ENCODE measurements at regions not wholly inside any gene's neighbourhood (a gene's known extent, or its start where the extent isn't known, plus 50 kb on each side); places are given as distances from the start of the nearest gene placed in this dataset.

GRCh38 chr16:64153718-64154117 is 968.1 kb downstream of the CDH11 start:
- Mint-ChIP-seq H3K36me3 (ENCODE audit: low read depth) (no peaks in the 10 kb centered on the region), H3K27ac (no peak overlapping the region), H3K4me3 (no peak overlapping the region), H3K27me3 (no peaks in the 10 kb centered on the region), H3K9me3 (no peaks in the 10 kb centered on the region), H3K4me1 (ENCODE audit: low read depth) (no peaks in the 10 kb centered on the region)
- intact Hi-C loops (cut with micrococcal nuclease), result no loop called here

GRCh38 chr16:64151990-64152767 is 969.7 kb downstream of the CDH11 start:
- Mint-ChIP-seq H3K27me3 (no peaks in the 10 kb centered on the region), H3K4me1 (ENCODE audit: low read depth) (no peaks in the 10 kb centered on the region), H3K9me3 (peaks cover 10% of the 10 kb centered on the region), H3K27ac (no peak overlapping the region), H3K4me3 (no peak overlapping the region), H3K36me3 (ENCODE audit: low read depth) (no peaks in the 10 kb centered on the region)
- intact Hi-C loops (cut with micrococcal nuclease), result no loop called here

- H3K9me3 Mint-ChIP-seq, result peaks cover 10% of the 10 kb centered on the region
- no peaks in the 10 kb centered on the region for H3K36me3 Mint-ChIP-seq (ENCODE audit: low read depth)
- no peaks in the 10 kb centered on the region for H3K4me1 Mint-ChIP-seq (ENCODE audit: low read depth)
- H3K27me3 Mint-ChIP-seq, result no peaks in the 10 kb centered on the region
- no peak overlapping the region for H3K4me3 Mint-ChIP-seq
- H3K27ac Mint-ChIP-seq, result no peak overlapping the region
- intact Hi-C loops (cut with micrococcal nuclease), result no loop called here
Measured at GRCh38 chr16:64150193-64150592, 971.7 kb downstream of the CDH11 start.

GRCh38 chr16:64149756-64150155 is 972.1 kb downstream of the CDH11 start:
- H3K27me3 Mint-ChIP-seq, result no peaks in the 10 kb centered on the region
- H3K36me3 Mint-ChIP-seq (ENCODE audit: low read depth), result no peaks in the 10 kb centered on the region
- intact Hi-C loops (cut with micrococcal nuclease), result no loop called here
- H3K4me1 Mint-ChIP-seq (ENCODE audit: low read depth), result no peaks in the 10 kb centered on the region
- H3K4me3 Mint-ChIP-seq, result no peak overlapping the region
- peaks cover 10% of the 10 kb centered on the region for H3K9me3 Mint-ChIP-seq
- no peak overlapping the region for H3K27ac Mint-ChIP-seq

GRCh38 chr16:64148356-64148755 is 973.5 kb downstream of the CDH11 start:
- Mint-ChIP-seq H3K36me3 (ENCODE audit: low read depth) (no peaks in the 10 kb centered on the region), H3K27me3 (no peaks in the 10 kb centered on the region), H3K4me3 (no peak overlapping the region), H3K9me3 (peaks cover 10% of the 10 kb centered on the region), H3K4me1 (ENCODE audit: low read depth) (no peaks in the 10 kb centered on the region), H3K27ac (no peak overlapping the region)
- intact Hi-C loops (cut with micrococcal nuclease), result no loop called here

- H3K9me3 Mint-ChIP-seq, result peaks cover 10% of the 10 kb centered on the region
- no peaks in the 10 kb centered on the region for H3K27me3 Mint-ChIP-seq
- H3K36me3 Mint-ChIP-seq (ENCODE audit: low read depth), result no peaks in the 10 kb centered on the region
- intact Hi-C loops (cut with micrococcal nuclease), result no loop called here
- no peaks in the 10 kb centered on the region for H3K4me1 Mint-ChIP-seq (ENCODE audit: low read depth)
- no peak overlapping the region for H3K27ac Mint-ChIP-seq
- no peak overlapping the region for H3K4me3 Mint-ChIP-seq
Measured at GRCh38 chr16:64147941-64148340, 973.9 kb downstream of the CDH11 start.

GRCh38 chr16:64144617-64145016 is 977.2 kb downstream of the CDH11 start:
- Mint-ChIP-seq H3K27me3 (no peaks in the 10 kb centered on the region), H3K9me3 (peaks cover 10% of the 10 kb centered on the region), H3K4me1 (ENCODE audit: low read depth) (no peaks in the 10 kb centered on the region), H3K27ac (no peak overlapping the region), H3K36me3 (ENCODE audit: low read depth) (no peaks in the 10 kb centered on the region), H3K4me3 (no peak overlapping the region)
- intact Hi-C loops (cut with micrococcal nuclease), result no loop called here

- H3K27ac Mint-ChIP-seq, result no peak overlapping the region
- H3K27me3 Mint-ChIP-seq, result no peaks in the 10 kb centered on the region
- intact Hi-C loops (cut with micrococcal nuclease), result no loop called here
- H3K9me3 Mint-ChIP-seq, result no peaks in the 10 kb centered on the region
- H3K4me1 Mint-ChIP-seq (ENCODE audit: low read depth), result no peaks in the 10 kb centered on the region
- no peaks in the 10 kb centered on the region for H3K36me3 Mint-ChIP-seq (ENCODE audit: low read depth)
- no peak overlapping the region for H3K4me3 Mint-ChIP-seq
Measured at GRCh38 chr16:64138621-64139020, 983.2 kb downstream of the CDH11 start.

GRCh38 chr16:64138006-64138405 is 983.9 kb downstream of the CDH11 start:
- Mint-ChIP-seq H3K36me3 (ENCODE audit: low read depth) (no peaks in the 10 kb centered on the region), H3K4me3 (no peak overlapping the region), H3K27ac (no peak overlapping the region), H3K9me3 (no peaks in the 10 kb centered on the region), H3K4me1 (ENCODE audit: low read depth) (no peaks in the 10 kb centered on the region), H3K27me3 (no peaks in the 10 kb centered on the region)
- intact Hi-C loops (cut with micrococcal nuclease), result no loop called here

GRCh38 chr16:64136743-64137142 is 985.1 kb downstream of the CDH11 start:
- intact Hi-C loops (cut with micrococcal nuclease), result no loop called here
- H3K4me1 Mint-ChIP-seq (ENCODE audit: low read depth), result no peaks in the 10 kb centered on the region

GRCh38 chr16:64136314-64136713 is 985.5 kb downstream of the CDH11 start:
- H3K36me3 Mint-ChIP-seq (ENCODE audit: low read depth), result no peaks in the 10 kb centered on the region
- no peaks in the 10 kb centered on the region for H3K4me1 Mint-ChIP-seq (ENCODE audit: low read depth)
- no peak overlapping the region for H3K27ac Mint-ChIP-seq
- no peaks in the 10 kb centered on the region for H3K27me3 Mint-ChIP-seq
- intact Hi-C loops (cut with micrococcal nuclease), result no loop called here
- no peak overlapping the region for H3K4me3 Mint-ChIP-seq
- H3K9me3 Mint-ChIP-seq, result no peaks in the 10 kb centered on the region

More at GRCh38 chr16:64136743-64137142, 985.1 kb downstream of the CDH11 start:
- H3K27ac Mint-ChIP-seq, result no peak overlapping the region
- H3K36me3 Mint-ChIP-seq (ENCODE audit: low read depth), result no peaks in the 10 kb centered on the region
- H3K4me3 Mint-ChIP-seq, result no peak overlapping the region
- no peaks in the 10 kb centered on the region for H3K9me3 Mint-ChIP-seq
- no peaks in the 10 kb centered on the region for H3K27me3 Mint-ChIP-seq

GRCh38 chr16:64133366-64133765 is 988.5 kb downstream of the CDH11 start:
- Mint-ChIP-seq H3K4me3 (no peak overlapping the region), H3K9me3 (no peaks in the 10 kb centered on the region), H3K27ac (no peak overlapping the region), H3K27me3 (no peaks in the 10 kb centered on the region), H3K4me1 (ENCODE audit: low read depth) (no peaks in the 10 kb centered on the region), H3K36me3 (ENCODE audit: low read depth) (no peaks in the 10 kb centered on the region)
- intact Hi-C loops (cut with micrococcal nuclease), result no loop called here

GRCh38 chr16:64132759-64133361 is 989.0 kb downstream of the CDH11 start:
- no peaks in the 10 kb centered on the region for H3K9me3 Mint-ChIP-seq
- no peak overlapping the region for H3K4me3 Mint-ChIP-seq
- H3K27ac Mint-ChIP-seq, result no peak overlapping the region
- no peaks in the 10 kb centered on the region for H3K27me3 Mint-ChIP-seq
- intact Hi-C loops (cut with micrococcal nuclease), result no loop called here
- H3K4me1 Mint-ChIP-seq (ENCODE audit: low read depth), result no peaks in the 10 kb centered on the region
- no peaks in the 10 kb centered on the region for H3K36me3 Mint-ChIP-seq (ENCODE audit: low read depth)

- H3K27me3 Mint-ChIP-seq, result no peaks in the 10 kb centered on the region
- intact Hi-C loops (cut with micrococcal nuclease), result no loop called here
- H3K27ac Mint-ChIP-seq, result no peak overlapping the region
- no peaks in the 10 kb centered on the region for H3K9me3 Mint-ChIP-seq
- H3K36me3 Mint-ChIP-seq (ENCODE audit: low read depth), result no peaks in the 10 kb centered on the region
- no peaks in the 10 kb centered on the region for H3K4me1 Mint-ChIP-seq (ENCODE audit: low read depth)
- H3K4me3 Mint-ChIP-seq, result no peak overlapping the region
Measured at GRCh38 chr16:64132190-64132589, 989.7 kb downstream of the CDH11 start.

GRCh38 chr16:64131423-64131822 is 990.4 kb downstream of the CDH11 start:
- Mint-ChIP-seq H3K4me1 (ENCODE audit: low read depth) (no peaks in the 10 kb centered on the region), H3K9me3 (no peaks in the 10 kb centered on the region), H3K36me3 (ENCODE audit: low read depth) (no peaks in the 10 kb centered on the region), H3K4me3 (no peak overlapping the region), H3K27me3 (no peaks in the 10 kb centered on the region), H3K27ac (no peak overlapping the region)
- intact Hi-C loops (cut with micrococcal nuclease), result no loop called here
